ENCODE measurements at regions not wholly inside any gene's neighbourhood (a gene's known extent, or its start where the extent isn't known, plus 50 kb on each side); places are given as distances from the start of the nearest gene placed in this dataset.

DNA sequence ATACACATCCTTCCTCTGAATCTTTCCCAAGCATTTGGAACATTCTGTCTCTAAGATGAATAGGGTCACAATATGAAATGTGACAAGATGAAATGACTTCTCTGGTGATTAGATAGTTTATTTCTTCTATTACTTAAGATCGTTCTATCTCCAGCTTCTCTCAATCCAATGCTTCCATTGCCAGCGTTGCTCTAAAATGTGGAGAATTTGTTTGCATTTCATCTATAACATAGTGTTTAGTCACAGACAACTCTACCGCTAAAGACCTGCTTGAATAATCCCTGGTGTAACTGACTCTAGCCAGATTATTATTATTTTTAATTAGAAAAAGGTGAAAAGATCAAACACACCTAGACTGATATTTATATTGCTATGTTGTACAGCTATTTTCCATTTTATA is 184.7 kb upstream of the PRICKLE1 start:
- Histone ChIP-seq H3K9me3 (ENCODE audit: insufficient read depth, low read depth, low read length) (no peaks in the 10 kb centered on the region), H3K9ac (ENCODE audit: low read depth, low read length) (no peak overlapping the region), H3K36me3 (ENCODE audit: insufficient read depth, low read length) (no peaks in the 10 kb centered on the region), H3K4me1 (ENCODE audit: insufficient read depth, low read length) (peaks cover 10% of the 10 kb centered on the region; the same call in 1 of the 2 replicates), H3K4me3 (ENCODE audit: low read length) (no peak overlapping the region), H3K27ac (ENCODE audit: low read depth, low read length) (no peak overlapping the region), H3K27me3 (ENCODE audit: insufficient read depth, low read length) (no peaks in the 10 kb centered on the region)
- WGBS = no CpG with 5 or more reads among the region's 3 CpGs

DNA sequence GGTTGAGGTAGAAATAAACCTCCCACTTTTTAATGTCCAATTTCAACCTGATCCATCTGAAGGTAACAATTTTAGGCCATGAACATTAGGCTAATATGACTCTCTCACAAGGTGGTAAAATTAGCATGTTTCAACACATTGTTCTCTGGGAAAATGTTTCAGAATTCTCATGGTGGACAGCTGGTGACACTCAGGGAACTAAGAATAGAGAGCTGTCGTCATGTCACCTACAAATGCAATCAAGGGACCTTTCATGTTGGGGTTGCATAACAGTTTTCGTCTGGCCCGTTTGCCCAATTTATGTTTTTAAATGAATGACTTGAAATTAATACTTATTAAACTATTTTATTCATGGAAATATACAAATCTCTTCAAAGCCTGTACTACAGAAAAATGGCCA is 180.7 kb upstream of the PRICKLE1 start:
- no peaks in the 10 kb centered on the region for H3K9me3 ChIP-seq (ENCODE audit: insufficient read depth, low read depth, low read length)
- no peak overlapping the region for H3K4me3 ChIP-seq (ENCODE audit: low read length)
- 97% methylated on average over 1 of the region's 3 CpGs for WGBS
- H3K4me1 ChIP-seq (ENCODE audit: insufficient read depth, low read length) = no peaks in the 10 kb centered on the region
- no peak overlapping the region for H3K27ac ChIP-seq (ENCODE audit: low read depth, low read length)
- H3K36me3 ChIP-seq (ENCODE audit: insufficient read depth, low read length) = no peaks in the 10 kb centered on the region
- no peaks in the 10 kb centered on the region for H3K27me3 ChIP-seq (ENCODE audit: insufficient read depth, low read length)
- H3K9ac ChIP-seq (ENCODE audit: low read depth, low read length) = no peak overlapping the region

DNA sequence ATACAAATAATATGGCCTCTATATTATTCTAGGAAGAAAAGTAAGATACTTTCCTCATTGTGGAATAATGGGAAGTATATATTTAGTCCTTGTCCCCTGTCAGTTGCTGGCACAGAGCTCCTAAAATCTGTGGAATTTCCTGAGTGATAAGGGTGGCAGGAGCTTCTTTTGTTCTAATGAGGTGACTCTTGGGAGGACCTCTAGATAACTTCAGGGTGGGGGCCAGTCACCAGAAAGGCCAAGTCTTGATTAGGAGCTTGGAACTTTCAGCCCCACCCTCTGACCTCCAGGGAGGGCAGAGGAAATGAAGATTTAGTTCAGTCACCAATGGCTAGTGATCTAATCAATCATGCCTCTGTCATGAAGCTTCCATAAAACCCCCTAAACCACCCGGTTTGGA is 179.9 kb upstream of the PRICKLE1 start:
- H3K4me1 ChIP-seq (ENCODE audit: insufficient read depth, low read length) = no peaks in the 10 kb centered on the region
- H3K9me3 ChIP-seq (ENCODE audit: insufficient read depth, low read depth, low read length) = no peaks in the 10 kb centered on the region
- no peaks in the 10 kb centered on the region for H3K36me3 ChIP-seq (ENCODE audit: insufficient read depth, low read length)
- H3K27me3 ChIP-seq (ENCODE audit: insufficient read depth, low read length) = no peaks in the 10 kb centered on the region
- no peak overlapping the region for H3K9ac ChIP-seq (ENCODE audit: low read depth, low read length)
- 74% methylated on average over 1 of the region's 1 CpG for WGBS
- no peak overlapping the region for H3K4me3 ChIP-seq (ENCODE audit: low read length)
- no peak overlapping the region for H3K27ac ChIP-seq (ENCODE audit: low read depth, low read length)

DNA sequence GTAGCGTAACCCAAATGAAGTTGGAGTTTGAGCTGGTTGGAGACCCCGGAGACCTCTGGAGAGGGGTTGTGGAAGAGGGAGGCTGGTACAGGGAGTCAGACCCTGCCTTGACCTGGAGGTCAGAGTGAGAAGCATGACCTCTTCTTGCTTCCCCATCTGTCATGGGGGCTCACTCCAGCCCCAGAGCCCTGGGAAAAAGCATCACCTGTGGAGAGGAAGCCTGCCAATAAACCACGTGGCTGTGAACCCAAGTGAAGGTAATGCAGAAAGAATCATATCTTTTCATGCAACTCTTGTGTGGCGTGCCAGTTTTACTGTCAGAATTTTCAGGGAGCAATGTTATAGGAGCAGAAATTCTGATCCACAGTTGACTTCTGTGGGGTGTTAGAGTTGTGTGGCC is 178.5 kb upstream of the PRICKLE1 start:
- Histone ChIP-seq H3K4me3 (ENCODE audit: low read length) (no peak overlapping the region), H3K9me3 (ENCODE audit: insufficient read depth, low read depth, low read length) (no peaks in the 10 kb centered on the region), H3K4me1 (ENCODE audit: insufficient read depth, low read length) (no peaks in the 10 kb centered on the region), H3K36me3 (ENCODE audit: insufficient read depth, low read length) (no peaks in the 10 kb centered on the region), H3K9ac (ENCODE audit: low read depth, low read length) (no peak overlapping the region), H3K27me3 (ENCODE audit: insufficient read depth, low read length) (no peaks in the 10 kb centered on the region), H3K27ac (ENCODE audit: low read depth, low read length) (no peak overlapping the region)
- WGBS = 94% methylated on average over 4 of the region's 4 CpGs

DNA sequence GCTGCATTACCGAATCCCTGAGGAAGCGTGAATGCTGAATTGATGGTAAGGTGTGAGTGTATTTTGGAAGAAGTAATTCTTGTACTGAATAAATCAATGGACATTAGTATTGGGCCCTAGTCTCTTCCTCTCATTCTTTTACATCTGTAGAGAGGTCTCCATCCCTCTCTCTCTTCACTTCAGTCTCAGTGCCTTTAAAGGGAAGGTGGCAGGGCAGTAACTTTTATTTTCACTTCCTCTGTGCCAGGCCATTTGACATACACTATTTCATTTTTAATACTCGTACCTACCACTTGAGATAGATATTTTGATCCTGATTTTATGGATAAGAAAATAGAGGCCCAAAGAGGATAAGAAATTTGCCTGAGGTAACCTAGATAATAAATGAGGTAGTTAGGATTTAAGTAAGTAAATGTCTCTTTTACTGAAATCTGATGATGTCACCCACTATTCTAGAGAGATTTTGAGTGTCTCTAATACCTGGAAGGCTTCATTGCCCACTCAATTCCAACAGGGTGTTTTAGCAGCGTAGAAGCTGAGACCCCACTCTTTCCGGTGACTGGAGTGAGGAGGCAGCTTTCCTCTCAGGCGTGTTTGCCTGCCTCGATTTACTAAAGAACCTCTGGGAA is 177.9 kb upstream of the PRICKLE1 start:
- H3K36me3 ChIP-seq (ENCODE audit: insufficient read depth, low read length) = no peaks in the 10 kb centered on the region
- H3K27ac ChIP-seq (ENCODE audit: low read depth, low read length) = no peak overlapping the region
- H3K27me3 ChIP-seq (ENCODE audit: insufficient read depth, low read length) = no peaks in the 10 kb centered on the region
- no peak overlapping the region for H3K4me3 ChIP-seq (ENCODE audit: low read length)
- no peak overlapping the region for H3K9ac ChIP-seq (ENCODE audit: low read depth, low read length)
- H3K9me3 ChIP-seq (ENCODE audit: insufficient read depth, low read depth, low read length) = no peaks in the 10 kb centered on the region
- 96% methylated on average over 7 of the region's 7 CpGs for WGBS
- H3K4me1 ChIP-seq (ENCODE audit: insufficient read depth, low read length) = no peaks in the 10 kb centered on the region

DNA sequence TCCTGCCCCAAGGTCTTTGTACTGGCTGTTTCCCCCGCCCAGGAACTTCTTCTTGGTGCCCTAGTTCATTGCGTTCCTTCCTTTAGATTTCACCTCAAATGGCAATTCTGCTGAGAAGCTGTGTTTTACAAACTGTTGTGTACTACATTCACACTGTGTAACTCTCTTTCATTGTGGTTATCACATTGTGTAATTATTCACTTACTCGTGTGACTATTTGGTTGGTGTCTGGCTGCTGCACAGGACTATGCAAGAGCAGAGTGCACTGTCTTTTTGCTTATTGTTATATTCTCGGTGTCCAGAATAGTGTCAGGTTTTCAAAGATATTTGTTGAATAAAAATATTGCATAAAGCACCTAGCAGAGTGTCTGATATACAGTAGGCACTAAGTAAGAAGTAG is 177.2 kb upstream of the PRICKLE1 start:
- Histone ChIP-seq H3K27me3 (ENCODE audit: insufficient read depth, low read length) (no peaks in the 10 kb centered on the region), H3K9ac (ENCODE audit: low read depth, low read length) (no peak overlapping the region), H3K4me3 (ENCODE audit: low read length) (no peak overlapping the region), H3K27ac (ENCODE audit: low read depth, low read length) (no peak overlapping the region), H3K4me1 (ENCODE audit: insufficient read depth, low read length) (no peaks in the 10 kb centered on the region), H3K36me3 (ENCODE audit: insufficient read depth, low read length) (no peaks in the 10 kb centered on the region), H3K9me3 (ENCODE audit: insufficient read depth, low read depth, low read length) (no peaks in the 10 kb centered on the region)
- WGBS = 80% methylated on average over 4 of the region's 4 CpGs

DNA sequence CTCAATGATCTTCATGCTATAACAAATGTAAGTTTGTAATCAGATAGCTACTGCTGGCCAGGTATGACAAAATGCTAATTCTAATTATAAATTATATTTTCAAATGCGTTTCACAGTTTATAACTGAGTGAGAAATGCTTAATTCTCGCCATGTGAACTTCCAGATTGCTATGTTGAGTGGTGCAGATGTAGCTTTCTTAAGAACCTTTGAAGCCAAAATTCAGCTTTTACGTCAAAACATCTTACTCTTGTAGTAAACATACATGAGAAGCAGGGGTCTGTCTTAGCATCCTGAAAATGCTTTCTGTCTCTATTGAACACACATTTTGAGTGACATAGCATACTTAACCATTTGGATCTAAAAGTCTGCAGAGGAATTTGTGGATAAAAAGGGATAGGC is 176.5 kb upstream of the PRICKLE1 start:
- H3K27me3 ChIP-seq (ENCODE audit: insufficient read depth, low read length) = no peaks in the 10 kb centered on the region
- H3K27ac ChIP-seq (ENCODE audit: low read depth, low read length) = no peak overlapping the region
- H3K9me3 ChIP-seq (ENCODE audit: insufficient read depth, low read depth, low read length) = no peaks in the 10 kb centered on the region
- H3K4me3 ChIP-seq (ENCODE audit: low read length) = no peak overlapping the region
- H3K36me3 ChIP-seq (ENCODE audit: insufficient read depth, low read length) = no peaks in the 10 kb centered on the region
- 0 out of 2 replicates have a peak, but pooled peaks cover under 1% of the 10 kb centered on the region for H3K4me1 ChIP-seq (ENCODE audit: insufficient read depth, low read length)
- H3K9ac ChIP-seq (ENCODE audit: low read depth, low read length) = no peak overlapping the region
- 88% methylated on average over 3 of the region's 3 CpGs for WGBS

DNA sequence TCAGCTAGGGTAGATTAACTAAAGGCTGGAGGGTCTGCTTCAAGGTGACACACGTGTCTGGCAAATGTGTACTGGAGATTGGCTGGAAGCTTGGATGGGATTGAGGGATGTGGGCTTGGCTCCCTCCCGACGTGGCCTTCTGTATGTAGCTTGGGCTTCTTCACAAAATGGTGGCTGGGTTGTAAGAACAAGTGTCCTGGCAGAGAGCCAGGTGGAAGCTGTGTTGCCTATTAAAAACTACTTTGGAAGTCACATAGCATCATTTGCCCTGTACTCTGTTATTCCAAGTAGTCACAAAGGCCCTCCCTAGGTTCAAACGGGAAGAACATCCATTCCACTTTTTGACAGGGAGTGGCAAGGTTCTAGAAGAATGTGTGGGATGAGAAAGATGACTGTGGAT is 174.1 kb upstream of the PRICKLE1 start:
- H3K36me3 ChIP-seq (ENCODE audit: insufficient read depth, low read length) = no peaks in the 10 kb centered on the region
- H3K9me3 ChIP-seq (ENCODE audit: insufficient read depth, low read depth, low read length) = no peaks in the 10 kb centered on the region
- no peak overlapping the region for H3K9ac ChIP-seq (ENCODE audit: low read depth, low read length)
- 96% methylated on average over 4 of the region's 4 CpGs for WGBS
- H3K27me3 ChIP-seq (ENCODE audit: insufficient read depth, low read length) = no peaks in the 10 kb centered on the region
- peaks cover 20% of the 10 kb centered on the region for H3K4me1 ChIP-seq (ENCODE audit: insufficient read depth, low read length)
- no peak overlapping the region for H3K27ac ChIP-seq (ENCODE audit: low read depth, low read length)
- H3K4me3 ChIP-seq (ENCODE audit: low read length) = no peak overlapping the region

DNA sequence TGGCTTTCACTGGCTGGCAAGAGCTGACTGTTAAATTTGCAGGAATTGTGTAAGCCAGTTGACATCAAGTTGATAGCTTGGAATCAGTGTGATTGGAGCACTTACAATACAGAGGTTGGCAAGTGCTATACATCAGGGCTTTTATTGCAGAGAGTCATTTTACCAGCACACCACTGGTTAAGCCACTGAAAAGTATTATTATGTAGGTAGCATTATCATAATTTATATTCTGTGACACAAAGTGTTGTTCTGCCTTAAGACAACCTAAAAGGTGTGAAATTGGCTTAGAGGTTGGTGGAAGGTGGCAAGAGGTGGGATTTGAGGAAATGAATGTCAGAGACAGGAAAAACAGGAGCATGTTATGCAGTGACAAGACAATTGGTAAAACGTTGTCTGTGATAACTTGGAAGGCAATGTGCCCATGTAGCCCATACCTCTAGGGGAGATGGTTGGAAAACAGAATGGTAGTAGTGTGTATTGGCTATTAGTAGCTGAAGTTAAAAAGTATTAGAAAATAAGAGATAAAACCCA is 172.9 kb upstream of the PRICKLE1 start:
- WGBS = 74% methylated on average over 1 of the region's 1 CpG

DNA sequence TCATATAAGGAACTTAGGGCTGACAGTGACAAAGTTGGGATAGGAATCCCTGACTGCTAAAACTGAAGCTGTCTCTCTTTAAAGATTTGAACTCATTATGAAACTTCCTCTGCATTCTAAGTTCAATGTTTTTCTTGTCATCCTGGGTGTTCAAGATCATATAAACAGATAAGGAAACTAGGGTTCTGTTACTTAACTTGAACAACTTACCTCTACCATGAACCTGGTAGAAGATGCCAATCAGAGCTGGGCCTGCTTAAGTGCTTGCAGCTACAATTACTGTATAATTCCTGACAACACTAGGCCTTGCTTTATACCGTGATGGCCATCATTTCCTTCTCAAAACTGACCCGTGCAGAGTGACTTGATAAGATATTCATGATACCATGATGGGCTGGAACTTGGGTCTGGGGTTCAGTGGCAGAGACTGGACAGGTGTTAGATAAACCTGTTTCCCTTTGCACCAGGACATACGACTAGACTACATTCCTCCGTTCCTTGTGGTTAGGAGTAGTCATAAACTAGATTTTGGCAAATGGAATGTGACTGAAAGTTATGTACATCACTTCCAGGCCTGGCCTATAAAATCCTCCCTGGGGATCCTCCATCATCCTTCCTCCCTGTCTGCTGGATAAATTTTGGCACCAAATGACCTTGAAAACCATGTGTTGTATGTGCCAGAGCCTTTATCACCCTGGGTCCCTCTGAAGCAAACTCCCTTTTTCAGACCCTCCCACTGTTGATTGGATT is 172.2 kb upstream of the PRICKLE1 start:
- Histone ChIP-seq H3K27me3 (ENCODE audit: insufficient read depth, low read length) (no peaks in the 10 kb centered on the region), H3K4me1 (ENCODE audit: insufficient read depth, low read length) (peaks cover 37% of the 10 kb centered on the region), H3K27ac (ENCODE audit: low read depth, low read length) (no peak overlapping the region), H3K9me3 (ENCODE audit: insufficient read depth, low read depth, low read length) (no peaks in the 10 kb centered on the region), H3K4me3 (ENCODE audit: low read length) (no peak overlapping the region), H3K36me3 (ENCODE audit: insufficient read depth, low read length) (no peaks in the 10 kb centered on the region), H3K9ac (ENCODE audit: low read depth, low read length) (no peak overlapping the region)
- WGBS = 94% methylated on average over 3 of the region's 4 CpGs

More for the DNA sequence above, 172.9 kb upstream of the PRICKLE1 start:
- H3K36me3 ChIP-seq (ENCODE audit: insufficient read depth, low read length) = no peaks in the 10 kb centered on the region
- no peak overlapping the region for H3K27ac ChIP-seq (ENCODE audit: low read depth, low read length)
- no peak overlapping the region for H3K4me3 ChIP-seq (ENCODE audit: low read length)
- H3K9me3 ChIP-seq (ENCODE audit: insufficient read depth, low read depth, low read length) = no peaks in the 10 kb centered on the region
- no peak overlapping the region for H3K9ac ChIP-seq (ENCODE audit: low read depth, low read length)
- peaks cover 32% of the 10 kb centered on the region for H3K4me1 ChIP-seq (ENCODE audit: insufficient read depth, low read length)
- no peaks in the 10 kb centered on the region for H3K27me3 ChIP-seq (ENCODE audit: insufficient read depth, low read length)

DNA sequence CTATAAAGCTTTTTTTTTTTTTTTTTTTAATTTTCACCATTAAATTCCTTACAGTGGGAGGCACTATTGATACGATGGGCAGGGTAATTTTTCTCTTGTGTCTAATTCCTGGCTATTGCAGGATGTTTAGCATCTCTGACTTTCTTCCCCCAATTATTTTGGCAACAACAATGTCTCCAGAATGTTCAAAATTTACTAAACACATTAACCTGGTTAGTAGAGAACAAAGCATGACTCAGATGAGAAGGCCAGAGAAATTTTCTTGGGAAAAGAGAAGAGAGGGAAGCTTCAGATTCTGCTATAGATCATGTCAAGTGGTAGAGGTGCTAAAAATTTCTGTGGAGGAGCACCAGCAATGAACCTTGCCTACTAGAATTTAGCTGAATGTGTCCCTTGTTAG is 171.5 kb upstream of the PRICKLE1 start:
- H3K27ac ChIP-seq (ENCODE audit: low read depth, low read length) = no peak overlapping the region
- WGBS = no CpG with 5 or more reads among the region's 1 CpG
- no peak overlapping the region for H3K9ac ChIP-seq (ENCODE audit: low read depth, low read length)
- H3K4me3 ChIP-seq (ENCODE audit: low read length) = no peak overlapping the region
- H3K9me3 ChIP-seq (ENCODE audit: insufficient read depth, low read depth, low read length) = no peaks in the 10 kb centered on the region
- no peaks in the 10 kb centered on the region for H3K36me3 ChIP-seq (ENCODE audit: insufficient read depth, low read length)
- peaks cover 43% of the 10 kb centered on the region for H3K4me1 ChIP-seq (ENCODE audit: insufficient read depth, low read length)
- H3K27me3 ChIP-seq (ENCODE audit: insufficient read depth, low read length) = no peaks in the 10 kb centered on the region
